NCI-H2196 (cell line): ENCODE measurements at regions not wholly inside any gene's neighbourhood (a gene's known extent, or its start where the extent isn't known, plus 50 kb on each side); places are given as distances from the start of the nearest gene placed in this dataset.
A peak's percentile ranks its signal among the peaks of the same experiment; 100 is the strongest.

Source experiments
- DNase-seq: peaks from one replicate; lab custom pipeline; 2025; ENCODE audit not compliant: unreplicated experiment; lab: John Stamatoyannopoulos, UW

- DNase-seq, result no peak
These were observed 52.9 kb upstream of the RNU6-1 start for GRCh38 chr15:67892559-67893377.

GRCh38 chr15:67895237-67895636, 55.4 kb upstream of the RNU6-1 start:
- no peak for DNase-seq

DNA sequence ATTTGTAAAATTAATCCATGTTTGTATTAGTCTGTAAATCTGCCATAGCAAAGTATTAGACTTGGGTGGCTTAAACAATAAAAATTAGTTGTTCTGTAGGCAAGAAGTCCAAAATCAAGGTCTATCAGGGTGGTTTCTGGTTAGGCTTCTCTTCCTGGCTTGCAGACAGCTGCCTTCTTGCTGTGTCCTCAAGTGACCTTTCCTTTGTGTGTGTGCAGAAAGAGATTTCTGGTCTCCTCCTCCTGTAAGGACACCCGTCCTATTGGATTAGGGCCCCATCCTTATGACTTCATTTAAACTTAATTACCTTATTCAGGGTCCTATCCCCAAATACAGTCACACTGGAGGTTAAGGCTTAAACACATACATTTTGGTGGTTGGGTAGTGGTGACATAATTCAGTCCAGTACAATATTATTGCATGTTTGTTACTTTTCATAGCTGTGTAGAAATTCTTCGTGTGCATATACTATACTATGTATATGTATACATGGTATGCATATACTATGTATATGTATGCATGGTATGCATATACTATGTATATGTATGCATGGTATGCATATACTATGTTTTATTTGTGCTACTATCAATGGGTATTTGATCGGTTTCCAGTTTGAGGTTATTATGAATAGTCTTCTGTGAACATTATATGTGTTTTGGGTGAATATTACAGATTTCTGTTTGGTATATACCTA, 57.9 kb upstream of the RNU6-1 start:
- DNase-seq, result no peak

DNA sequence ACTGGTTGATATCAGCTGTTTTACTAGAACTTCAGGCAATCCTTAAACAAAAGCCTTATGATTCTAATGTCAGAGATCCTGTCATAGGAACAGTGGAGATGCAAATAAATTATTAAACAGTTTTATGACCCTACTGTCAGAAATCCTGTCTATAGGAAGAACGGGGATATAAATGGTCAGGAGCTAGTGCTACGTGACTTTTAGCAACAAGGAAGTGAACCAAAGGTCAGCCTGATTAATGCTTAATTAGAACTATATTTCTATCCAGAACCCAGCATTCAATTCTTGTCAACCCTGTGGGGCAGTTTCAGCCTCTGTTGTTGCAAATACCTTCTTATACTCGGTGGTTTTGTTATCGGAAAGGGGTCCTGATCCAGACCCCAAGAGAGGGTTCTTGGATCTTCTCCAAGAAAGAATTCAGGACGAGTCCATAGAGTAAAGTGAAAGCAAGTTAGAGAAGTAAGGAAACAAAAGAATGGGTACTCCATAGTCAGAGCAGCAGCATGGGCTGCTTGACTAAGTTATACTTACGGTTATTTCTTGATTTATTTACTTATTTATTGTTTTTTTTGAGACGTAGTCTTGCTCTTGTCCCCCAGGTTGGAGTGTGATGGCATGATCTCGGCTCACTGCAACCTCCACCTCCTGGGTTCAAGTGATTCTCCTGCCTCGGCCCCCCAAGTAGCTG, 59.9 kb upstream of the RNU6-1 start:
- DNase-seq, result no peak

GRCh38 chr15:67900621-67901147, 60.8 kb upstream of the RNU6-1 start:
- DNase-seq, result no peak

DNA sequence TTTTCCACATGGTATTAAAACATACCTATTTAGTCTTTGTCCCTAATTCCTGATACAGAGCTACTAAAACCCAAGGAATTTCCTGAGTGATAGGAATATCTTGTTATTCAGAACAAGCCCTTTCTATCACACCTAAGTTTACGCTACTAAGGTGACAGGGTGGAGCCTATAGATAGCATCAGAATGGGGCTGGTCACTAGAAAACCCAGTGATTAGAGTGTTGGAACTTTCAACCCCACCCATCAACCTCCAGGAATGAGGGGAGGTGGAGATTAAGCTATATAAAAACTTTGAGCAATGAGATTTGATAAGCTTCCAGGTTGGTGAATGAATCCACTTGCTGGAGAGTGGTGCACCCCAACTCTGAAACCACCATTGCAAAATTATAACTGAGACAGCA, 62.1 kb upstream of the RNU6-1 start:
- DNase-seq, result no peak

- DNase-seq, result no peak
These were observed 62.7 kb upstream of the RNU6-1 start for GRCh38 chr15:67902579-67903009.

- DNase-seq, result no peak
These were observed 63.9 kb upstream of the RNU6-1 start for GRCh38 chr15:67903708-67904107.

DNA sequence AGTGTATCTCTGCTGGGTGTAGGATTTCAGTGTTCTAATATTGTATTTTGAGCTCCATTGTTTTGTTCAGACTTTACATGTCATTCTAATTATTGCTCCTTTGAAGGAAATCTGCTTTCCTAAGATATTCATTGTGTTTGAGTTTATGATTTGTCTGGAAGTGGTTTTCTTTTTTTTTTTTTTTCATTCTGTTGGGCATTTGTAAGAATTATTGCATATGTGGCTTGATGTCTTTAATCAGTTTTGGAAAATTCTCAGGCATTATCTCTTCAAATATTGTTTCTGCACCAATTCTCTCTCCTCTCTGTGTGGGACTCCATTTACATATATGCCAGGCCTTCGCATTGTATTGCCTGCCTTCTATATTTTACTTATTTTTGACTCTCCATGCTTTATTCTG, 65.8 kb upstream of the RNU6-1 start:
- no peak for DNase-seq

DNA sequence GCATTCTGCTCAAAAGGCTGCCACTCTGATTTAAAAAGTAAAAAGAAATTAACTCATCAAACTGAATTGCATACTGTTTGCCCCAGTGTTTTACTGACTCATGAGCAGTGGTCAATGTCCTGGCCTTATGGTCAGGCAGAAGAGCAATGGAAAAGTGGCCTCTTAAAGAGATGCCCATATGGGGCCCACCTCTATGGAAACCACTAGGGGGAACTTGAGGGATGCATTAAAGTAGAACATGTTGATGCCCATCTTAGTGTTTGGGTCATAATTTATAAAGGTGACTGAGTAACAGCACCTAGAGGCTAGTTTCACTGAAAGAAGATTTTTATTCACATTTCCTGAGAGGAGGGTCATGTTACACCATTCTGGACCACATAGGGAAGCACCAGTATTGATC, 66.5 kb upstream of the RNU6-1 start:
- no peak for DNase-seq

DNA sequence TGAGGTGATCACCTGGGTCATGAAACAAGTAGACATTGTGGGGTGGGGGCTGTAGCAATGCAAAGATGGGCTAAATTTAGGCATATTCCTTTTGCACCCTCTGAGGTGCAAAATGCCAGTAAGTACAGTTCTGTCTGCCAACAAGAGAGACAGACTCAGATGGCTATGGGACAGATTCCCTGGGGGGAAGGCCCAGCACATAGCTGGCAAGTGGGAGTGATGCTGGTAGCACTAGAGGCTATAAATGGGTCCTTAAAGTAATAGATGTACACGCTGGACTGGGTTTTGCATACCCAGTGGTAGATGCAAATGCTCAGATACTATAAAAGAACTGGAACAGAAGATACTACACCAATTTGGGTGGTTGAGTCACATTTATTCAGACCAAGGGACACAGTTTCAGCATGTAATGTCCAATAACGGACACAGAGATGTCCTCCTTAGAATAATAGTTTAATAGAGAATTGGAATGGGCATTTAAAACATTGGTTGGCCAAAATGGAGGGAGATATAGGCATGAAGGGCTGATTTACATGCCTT, 67.4 kb upstream of the RNU6-1 start:
- DNase-seq, result no peak

DNA sequence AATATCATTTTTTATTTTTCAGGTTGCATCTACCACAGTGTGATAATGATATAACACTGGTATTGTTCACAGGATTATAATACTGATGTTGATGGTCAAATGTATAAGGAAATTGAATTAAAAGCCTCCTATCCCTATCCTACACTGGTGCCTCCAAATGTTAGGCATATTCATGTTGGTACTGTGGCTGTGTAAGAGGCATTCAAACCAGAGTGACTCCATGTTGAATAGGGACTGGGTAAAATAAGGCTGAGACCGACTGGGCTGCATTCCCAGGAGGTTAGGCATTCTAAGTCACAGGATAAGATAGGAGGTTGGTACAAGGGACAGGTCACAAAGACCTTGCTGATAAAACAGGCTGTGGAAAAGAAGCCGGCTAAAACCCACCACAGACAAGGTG, 68.9 kb upstream of the RNU6-1 start:
- DNase-seq, result no peak

DNA sequence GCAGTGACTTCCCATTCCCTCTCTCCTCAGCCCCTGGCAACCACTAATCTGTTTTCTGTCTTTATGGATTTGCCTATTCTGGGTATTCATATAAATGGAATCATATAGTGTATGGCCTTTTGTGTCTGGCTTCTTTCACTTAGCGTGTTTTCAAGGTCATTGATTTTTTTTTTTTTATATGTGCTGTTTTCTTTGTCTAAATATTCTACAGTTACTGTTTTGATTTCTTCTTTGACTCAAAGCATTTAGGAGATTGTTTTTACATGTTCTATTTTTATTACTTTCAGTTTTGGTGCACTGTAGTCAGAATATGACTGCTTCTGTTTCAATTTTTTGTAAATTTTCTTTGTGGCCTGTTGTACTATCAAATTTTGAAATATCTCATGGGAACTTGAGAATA, 71.9 kb upstream of the RNU6-1 start:
- DNase-seq, result no peak

- no peak for DNase-seq
These were observed 74.2 kb upstream of the RNU6-1 start for GRCh38 chr15:67914028-67914427.

DNA sequence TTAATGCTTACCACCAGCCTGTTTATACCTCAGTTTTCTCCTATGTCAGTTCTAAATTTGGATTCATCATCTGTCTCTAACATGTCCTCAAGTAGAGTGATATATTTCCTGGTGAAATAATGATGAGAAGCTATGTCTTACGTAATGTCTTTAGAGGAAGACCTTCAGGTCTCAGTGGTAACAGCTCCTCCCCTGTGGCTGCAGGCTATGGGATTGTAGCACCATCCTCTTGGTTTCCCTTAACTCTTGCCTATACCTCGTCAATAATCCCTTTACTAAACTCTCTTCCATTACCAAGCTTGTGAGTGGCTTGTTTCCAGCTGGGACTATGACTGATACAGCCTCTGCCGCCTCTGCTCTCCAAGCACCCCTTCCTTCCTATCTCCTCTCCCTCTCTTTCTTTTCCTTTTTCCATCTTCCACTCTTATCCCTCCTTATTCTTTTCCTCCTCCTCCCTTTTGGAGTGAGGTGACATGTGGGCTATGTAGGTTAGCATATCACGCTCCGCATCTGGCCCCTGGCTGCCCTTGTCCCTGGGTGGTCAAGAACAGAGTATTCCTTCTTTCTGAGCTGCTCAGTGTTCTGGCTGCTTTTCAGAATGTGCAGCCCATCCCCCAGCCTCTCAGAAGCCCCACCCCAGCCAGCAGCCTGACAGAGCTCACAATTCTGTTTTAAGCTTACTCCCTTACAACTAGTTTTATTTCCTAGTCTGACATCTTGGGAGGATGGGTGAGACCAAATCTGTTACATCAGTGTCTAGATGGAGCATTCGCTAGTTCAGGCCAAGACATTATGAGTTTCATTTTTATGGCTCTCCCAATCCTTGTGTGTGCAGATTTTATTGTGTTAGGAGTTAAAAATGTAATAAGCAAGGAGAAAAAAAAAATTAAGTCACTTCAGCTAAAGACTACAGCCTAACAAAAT, 75.0 kb upstream of the RNU6-1 start:
- DNase-seq, result peak; percentile 47

DNA sequence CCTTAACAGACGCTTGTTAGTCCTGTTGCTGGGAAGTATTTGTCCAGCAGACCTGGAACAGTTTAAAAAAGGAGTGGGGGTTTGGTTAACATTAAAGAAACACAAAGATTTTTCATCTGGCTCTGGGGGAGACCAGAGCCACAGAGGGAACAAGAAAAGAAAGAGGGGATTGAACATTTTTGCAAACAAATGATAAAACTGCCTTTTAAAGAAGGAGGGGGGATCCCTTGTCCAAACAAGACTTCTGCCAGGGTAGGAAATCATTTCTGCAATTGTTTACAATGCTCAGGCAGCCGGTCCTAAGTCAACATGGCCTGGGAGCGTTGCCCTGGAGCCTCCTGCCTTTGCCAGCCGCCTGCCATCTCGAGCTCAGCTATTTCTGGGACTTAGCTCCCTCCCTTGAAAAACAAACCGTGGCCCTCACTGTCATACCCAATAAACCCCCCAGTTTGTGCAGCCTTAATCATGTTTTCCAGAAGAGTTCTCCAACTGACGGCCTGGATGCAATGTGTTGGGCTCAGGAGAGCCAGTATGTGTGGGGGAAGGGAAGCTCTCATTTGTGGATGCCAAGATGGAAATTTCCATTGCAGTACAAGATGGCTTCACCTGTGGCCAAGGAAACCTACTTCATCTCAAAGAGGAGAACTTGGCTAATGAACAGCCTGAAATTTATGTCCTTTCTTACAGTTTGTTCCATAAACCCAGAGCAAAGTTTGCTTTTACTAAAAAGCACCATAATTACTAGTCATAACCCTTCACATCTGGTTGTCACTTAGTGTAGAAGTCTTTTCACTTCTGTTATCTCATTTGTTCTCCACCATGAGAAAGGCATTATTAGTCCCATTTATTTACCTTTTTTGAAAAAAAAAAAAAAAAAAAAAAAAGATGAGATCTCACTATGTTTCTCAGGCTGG, 75.9 kb upstream of the RNU6-1 start:
- DNase-seq, result peak; percentile 61

GRCh38 chr15:67916565-67916964, 76.7 kb upstream of the RNU6-1 start:
- DNase-seq, result no peak

DNA sequence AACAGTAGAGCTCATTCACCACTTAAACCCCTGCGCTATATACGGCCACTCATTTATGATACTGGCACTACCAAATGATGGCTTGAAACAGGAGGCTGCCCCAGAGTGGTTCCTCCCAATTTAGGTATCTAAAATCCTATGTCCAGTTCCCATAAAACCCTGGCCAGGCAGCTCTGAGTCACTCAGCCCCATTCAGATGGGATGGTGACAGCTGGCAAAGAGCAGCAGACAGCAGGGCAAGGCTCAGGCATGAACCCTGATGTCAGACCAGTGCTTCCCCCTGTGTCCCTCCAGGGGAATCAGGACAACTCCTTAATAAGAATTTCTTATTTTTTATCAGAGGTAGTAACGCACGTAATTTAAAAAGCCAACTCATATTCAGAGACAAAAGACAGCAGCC, 77.2 kb upstream of the RNU6-1 start:
- no peak for DNase-seq

DNA sequence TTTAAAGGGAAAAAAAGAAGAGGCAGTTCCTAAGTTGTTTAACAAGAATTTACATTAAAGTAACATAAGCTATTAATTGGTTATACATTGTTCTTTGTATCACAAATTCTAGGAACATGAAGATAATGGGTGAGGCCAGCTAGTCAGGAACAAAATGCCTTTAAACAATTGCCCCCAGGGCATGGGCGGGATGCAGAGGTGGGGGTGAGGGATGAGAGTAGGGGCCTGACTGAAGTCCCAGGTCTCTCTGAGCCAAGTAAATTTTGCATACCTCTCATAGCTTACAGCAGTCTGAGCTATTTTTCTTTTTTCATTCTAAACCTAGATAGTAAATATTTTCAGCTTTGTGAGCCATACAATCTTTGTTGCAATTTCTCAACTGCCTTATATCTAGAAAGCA, 77.8 kb upstream of the RNU6-1 start:
- DNase-seq, result no peak
